Neuronal stem cell (in vitro differentiated cells): ENCODE measurements at regions not wholly inside any gene's neighbourhood (a gene's known extent, or its start where the extent isn't known, plus 50 kb on each side); places are given as distances from the start of the nearest gene placed in this dataset.
"Not testable (repeated sequence)": the region's sequence is repeated elsewhere in the genome, so short reads cannot be mapped to it uniquely, and the experiment has no call there.

Source experiments
- DNase-seq: peaks from one replicate; pipeline ENCODE4 v3.0.0-alpha.2; 2013; ENCODE audit warnings: low spot score
- H2AFZ ChIP-seq: one replicate; pipeline ENCODE4 v1.6.1; 2013; ENCODE audit warnings: mild to moderate bottlenecking, low read length, inconsistent platforms
- H2AK5ac ChIP-seq: 2 replicates; pipeline ENCODE4 v1.6.1; 2013; ENCODE audit warnings: low read depth, mild to moderate bottlenecking, inconsistent platforms, low read length, moderate library complexity, mixed read lengths
- H2BK120ac ChIP-seq: 2 replicates; pipeline ENCODE4 v1.6.1; 2013; ENCODE audit warnings: low read depth, mild to moderate bottlenecking, inconsistent platforms, low read length, moderate library complexity, mixed read lengths
- H2BK12ac ChIP-seq: one replicate; pipeline ENCODE4 v1.6.1; 2013; ENCODE audit warnings: low read length, inconsistent platforms
- H2BK15ac ChIP-seq: 2 replicates; pipeline ENCODE4 v1.6.1; 2013; ENCODE audit warnings: mild to moderate bottlenecking, low read length, inconsistent platforms, mixed read lengths
- H2BK5ac ChIP-seq: one replicate; pipeline ENCODE4 v1.6.1; 2013; ENCODE audit warnings: inconsistent platforms, mild to moderate bottlenecking, low read length, moderate library complexity
- H3K14ac ChIP-seq: one replicate; pipeline ENCODE4 v1.6.1; 2013; ENCODE audit warnings: low read length, inconsistent platforms
- H3K18ac ChIP-seq: 2 replicates; pipeline ENCODE4 v1.6.1; 2013; ENCODE audit warnings: low read length, inconsistent platforms
- H3K23ac ChIP-seq: 2 replicates; pipeline ENCODE4 v1.6.1; 2013; ENCODE audit warnings: low read depth, mild to moderate bottlenecking, mixed read lengths, low read length, inconsistent platforms; ENCODE audit not compliant: poor library complexity
- H3K27ac ChIP-seq: replicated peaks from 3 replicates; pipeline ENCODE4 v1.5.1; 2013; ENCODE audit warnings: low read length, inconsistent platforms
- H3K27me3 ChIP-seq, 3 experiments: 2 replicates each; pipeline ENCODE4 v1.6.1; 2013; ENCODE audit warnings: low read length in 3 of 3, mild to moderate bottlenecking in 2 of 3, inconsistent platforms in 1 of 3, low read depth in 1 of 3, mixed read lengths in 1 of 3, moderate library complexity in 1 of 3; ENCODE audit not compliant: control insufficient read depth in 3 of 3, insufficient read depth in 3 of 3
- H3K36me3 ChIP-seq, 2 donors: replicated peaks in 1 of 2; 2 replicates each; pipeline ENCODE4 v1.6.1; 2013; ENCODE audit warnings: low read length in 2 of 2; ENCODE audit not compliant: control insufficient read depth in 2 of 2, insufficient read depth in 2 of 2
- H3K4ac ChIP-seq: 2 replicates; pipeline ENCODE4 v1.6.1; 2013; ENCODE audit warnings: inconsistent platforms, mild to moderate bottlenecking, low read length, moderate library complexity
- H3K4me1 ChIP-seq, 2 donors: 1 replicate in 1 of 2; 2 replicates in 1 of 2; pipeline ENCODE4 v1.6.1; 2013; ENCODE audit warnings: low read length in 2 of 2, low read depth in 1 of 2; ENCODE audit not compliant: control insufficient read depth in 2 of 2, insufficient read depth in 1 of 2
- H3K4me2 ChIP-seq: one replicate; pipeline ENCODE4 v1.6.1; 2013; ENCODE audit warnings: mild to moderate bottlenecking, low read length, inconsistent platforms; ENCODE audit not compliant: insufficient read depth, poor library complexity, severe bottlenecking
- H3K4me3 ChIP-seq, 2 donors: 2 replicates each; pipeline ENCODE4 v1.5.1; 2013; ENCODE audit warnings: low read length in 2 of 2, mild to moderate bottlenecking in 2 of 2, inconsistent platforms in 1 of 2, moderate library complexity in 1 of 2
- H3K79me1 ChIP-seq: one replicate; pipeline ENCODE4 v1.6.1; 2013; ENCODE audit warnings: low read depth, mild to moderate bottlenecking, inconsistent platforms, low read length, moderate library complexity
- H3K9ac ChIP-seq: one replicate; pipeline ENCODE4 v1.6.1; 2013; ENCODE audit warnings: mild to moderate bottlenecking, low read depth, low read length, inconsistent platforms; ENCODE audit not compliant: poor library complexity
- H3K9me3 ChIP-seq, 2 donors: replicated peaks in 1 of 2; 2 replicates each; pipeline versions ENCODE3 to v1.6.1; 2013; ENCODE audit warnings: low read length in 2 of 2, mild to moderate bottlenecking in 2 of 2, inconsistent platforms in 1 of 2, low read depth in 1 of 2, mixed read lengths in 1 of 2, moderate library complexity in 1 of 2; ENCODE audit not compliant: control insufficient read depth in 2 of 2, insufficient read depth in 1 of 2
- H4K8ac ChIP-seq: one replicate; pipeline ENCODE4 v1.6.1; 2013; ENCODE audit warnings: low read depth, mild to moderate bottlenecking, inconsistent platforms, low read length, moderate library complexity
- H4K91ac ChIP-seq: one replicate; pipeline ENCODE4 v1.6.1; 2013; ENCODE audit warnings: low read length, low read depth, mild to moderate bottlenecking, inconsistent platforms; ENCODE audit not compliant: poor library complexity
- WGBS, 2 donors: extraction: QIAGEN DNeasy Blood & Tissue Kit; methylation state at CpG; one replicate each; pipeline ENCODE4 v1.1.7; 2013; ENCODE audit warnings: missing lambda C conversion rate in 2 of 2, mixed read lengths in 1 of 2; ENCODE audit not compliant: insufficient read length in 2 of 2, insufficient replicate concordance in 1 of 2; ENCODE audit errors: extremely low coverage in 2 of 2; 5-methylcytosine and 5-hydroxymethylcytosine counted together

GRCh38 chr6:153331221-153331620 is 200.1 kb upstream of the RGS17 start:
- H3K4me3 ChIP-seq, H3K4me2 ChIP-seq, H3K4ac ChIP-seq, H4K91ac ChIP-seq, DNase-seq, H3K18ac ChIP-seq, H3K27me3 ChIP-seq, H3K36me3 ChIP-seq, H2BK15ac ChIP-seq, H3K27ac ChIP-seq, H2AFZ ChIP-seq, H4K8ac ChIP-seq, H2BK5ac ChIP-seq, H3K79me1 ChIP-seq, H2BK12ac ChIP-seq, H3K14ac ChIP-seq, H2AK5ac ChIP-seq, H2BK120ac ChIP-seq, H3K23ac ChIP-seq, H3K9ac ChIP-seq, H3K9me3 ChIP-seq, H3K4me1 ChIP-seq: not testable (repeated sequence)

GRCh38 chr6:153328194-153328593 is 197.1 kb upstream of the RGS17 start:
- DNase-seq = no peak
- no peak overlapping the region for H3K4me2 ChIP-seq

DNA sequence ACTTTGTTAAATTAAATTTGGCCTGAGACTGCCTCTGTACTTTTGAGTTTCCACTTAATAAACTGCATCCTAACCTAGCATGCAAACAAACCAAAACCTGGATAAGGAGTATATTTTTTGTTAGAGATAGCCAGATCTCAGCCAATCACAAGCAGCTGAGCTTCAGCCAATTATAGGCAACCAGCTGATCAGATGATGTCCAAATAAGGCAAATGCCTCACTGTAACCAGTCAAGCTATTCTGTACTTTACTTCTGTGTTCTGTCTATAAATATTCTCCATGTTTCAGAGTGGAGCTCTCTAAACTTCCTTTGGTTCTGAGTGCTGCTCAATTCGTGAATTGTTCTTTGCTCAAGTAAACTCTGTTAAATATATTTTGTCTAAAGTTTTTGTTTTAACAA is 194.6 kb upstream of the RGS17 start:
- H2BK5ac ChIP-seq = no peak overlapping the region
- H2AK5ac ChIP-seq = no peak overlapping the region
- no peak overlapping the region for H3K9ac ChIP-seq
- no peak overlapping the region for H3K14ac ChIP-seq
- no peaks in the 10 kb centered on the region for H3K36me3 ChIP-seq
- H3K4me1 ChIP-seq = no peaks in the 10 kb centered on the region
- no peak for DNase-seq
- no peak overlapping the region for H2BK15ac ChIP-seq
- H2AFZ ChIP-seq = no peak overlapping the region
- no peak overlapping the region for H3K18ac ChIP-seq
- H4K8ac ChIP-seq = no peak overlapping the region
- no peak overlapping the region for H3K4me2 ChIP-seq
- no peaks in the 10 kb centered on the region for H3K27me3 ChIP-seq
- no peak overlapping the region for H4K91ac ChIP-seq
- H3K23ac ChIP-seq = no peak overlapping the region
- no peak overlapping the region for H3K4ac ChIP-seq
- H3K27ac ChIP-seq = no peak overlapping the region
- H2BK120ac ChIP-seq = no peak overlapping the region
- no peaks in the 10 kb centered on the region for H3K79me1 ChIP-seq
- peaks cover 0 to 2% of the 10 kb centered on the region in 2 donors for H3K9me3 ChIP-seq
- H2BK12ac ChIP-seq = no peak overlapping the region
- no peak overlapping the region for H3K4me3 ChIP-seq
- no CpG with 5 or more reads among the region's 1 CpG for WGBS, 2 donors

More at GRCh38 chr6:153328194-153328593, 197.1 kb upstream of the RGS17 start:
- WGBS, 2 donors = no CpG with 5 or more reads among the region's 5 CpGs
- Histone ChIP-seq H4K91ac (no peak overlapping the region), H2BK5ac (no peak overlapping the region), H3K27ac (no peak overlapping the region), H3K14ac (no peak overlapping the region), H3K4ac (no peak overlapping the region), H3K4me1 (no peaks in the 10 kb centered on the region), H3K79me1 (no peaks in the 10 kb centered on the region), H2BK12ac (no peak overlapping the region), H3K18ac (no peak overlapping the region), H3K36me3 (no peaks in the 10 kb centered on the region), H2BK15ac (no peak overlapping the region), H3K27me3 (no peaks in the 10 kb centered on the region), H3K9ac (no peak overlapping the region), H3K23ac (no peak overlapping the region), H2AFZ (no peak overlapping the region), H3K4me3 (no peak overlapping the region), H2AK5ac (no peak overlapping the region), H3K9me3 (peaks cover 0 to 2% of the 10 kb centered on the region in 2 donors), H4K8ac (no peak overlapping the region), H2BK120ac (no peak overlapping the region)

DNA sequence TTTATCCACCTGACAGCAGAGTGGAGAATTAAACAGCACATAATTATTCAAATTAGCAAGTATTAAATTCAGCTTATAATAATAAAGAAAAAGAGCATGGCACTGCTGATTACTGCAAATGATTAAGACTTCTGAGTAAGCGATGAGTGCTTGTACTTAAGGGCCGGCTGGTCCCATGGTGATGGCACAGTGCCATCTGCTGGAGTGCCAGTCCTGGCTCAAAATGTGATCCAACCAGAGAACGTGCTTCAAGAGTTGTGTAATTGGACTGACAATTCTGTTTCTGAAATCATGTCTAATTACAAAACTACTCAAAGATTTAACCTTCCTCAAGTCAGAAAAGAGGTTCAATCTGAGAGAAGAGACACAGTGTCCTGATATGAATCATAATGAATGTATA is 181.6 kb upstream of the RGS17 start:
- DNase-seq = no peak
- no peak overlapping the region for H2AFZ ChIP-seq
- H2BK120ac ChIP-seq = no peak overlapping the region
- no CpG with 5 or more reads among the region's 3 CpGs for WGBS, 2 donors
- no peak overlapping the region for H3K23ac ChIP-seq
- no peak overlapping the region for H3K9ac ChIP-seq
- no peak overlapping the region for H3K4ac ChIP-seq
- no peaks in the 10 kb centered on the region for H3K36me3 ChIP-seq
- no peak overlapping the region for H3K18ac ChIP-seq
- no peaks in the 10 kb centered on the region for H3K79me1 ChIP-seq
- H4K91ac ChIP-seq = no peak overlapping the region
- no peak overlapping the region for H3K14ac ChIP-seq
- no peaks in the 10 kb centered on the region for H3K9me3 ChIP-seq
- H3K27me3 ChIP-seq = no peaks in the 10 kb centered on the region
- no peak overlapping the region for H4K8ac ChIP-seq
- no peak overlapping the region for H3K27ac ChIP-seq
- no peak overlapping the region for H3K4me2 ChIP-seq
- H2BK5ac ChIP-seq = no peak overlapping the region
- H2BK15ac ChIP-seq = no peak overlapping the region
- H3K4me1 ChIP-seq = peaks cover 0 to 3% of the 10 kb centered on the region in 2 donors
- no peak overlapping the region for H2AK5ac ChIP-seq
- no peak overlapping the region for H3K4me3 ChIP-seq
- H2BK12ac ChIP-seq = no peak overlapping the region
